Suprapubic skin (tissue), 4 donors: ENCODE measurements at regions not wholly inside any gene's neighbourhood (a gene's known extent, or its start where the extent isn't known, plus 50 kb on each side); places are given as distances from the start of the nearest gene placed in this dataset.

Source experiments
- DNase-seq, 2 donors: peaks; one replicate each; pipeline ENCODE4 v3.0.0-alpha.2; 2019; ENCODE audit warnings: low spot score in 2 of 2
- H3K27ac ChIP-seq: fragments of 200-600 bp; sonication (generic); one replicate; pipeline ENCODE4 v1.5.1; 2019
- H3K27me3 ChIP-seq: fragments of 200-600 bp; sonication (generic); one replicate; pipeline ENCODE4 v1.5.1; 2019
- H3K36me3 ChIP-seq: fragments of 200-600 bp; sonication (generic); one replicate; pipeline ENCODE4 v1.5.1; 2019
- H3K4me1 ChIP-seq: fragments of 200-600 bp; sonication (generic); one replicate; pipeline ENCODE4 v1.5.1; 2019
- H3K4me3 ChIP-seq: fragments of 200-600 bp; sonication (generic); one replicate; pipeline ENCODE4 v1.5.1; 2019; ENCODE audit warnings: mild to moderate bottlenecking
- H3K9me3 ChIP-seq: fragments of 200-600 bp; sonication (generic); one replicate; pipeline ENCODE4 v1.5.1; 2019
- EP300 ChIP-seq: sonication (generic); formaldehyde crosslinking; IDR thresholded peaks from one replicate; pipeline ENCODE4 v1.6.1; 2017; ENCODE audit warnings: antibody characterized with exemption
- POLR2A ChIP-seq, 2 donors: fragments of 450-650 bp; IDR thresholded peaks; one replicate each; pipeline ENCODE4 v1.6.1; 2017; ENCODE audit warnings: antibody characterized with exemption in 2 of 2, mild to moderate bottlenecking in 2 of 2, moderate library complexity in 2 of 2
- POLR2AphosphoS5 ChIP-seq, 3 donors: sonication (generic); formaldehyde crosslinking; IDR thresholded peaks; one replicate each; pipeline ENCODE4 v1.6.1; 2017; ENCODE audit warnings: antibody characterized with exemption in 3 of 3
- WGBS: methylation state at CpG from one replicate; pipeline ENCODE4 v1.1.5; 2018; 5-methylcytosine and 5-hydroxymethylcytosine counted together
- TF ChIP-seq, protein P1 (sequence below), 2 donors: fragments of 200-600 bp in 1 of 2; fragments of 450-650 bp in 1 of 2; sonication (generic) in 1 of 2; IDR thresholded peaks; one replicate each; pipeline ENCODE4 v1.5.1; 2016 to 2019; ENCODE audit warnings: antibody characterized with exemption in 2 of 2, mild to moderate bottlenecking in 1 of 2, moderate library complexity in 1 of 2

GRCh38 chr14:43900173-43900655 is 606.9 kb downstream of the FSCB start:
- Histone ChIP-seq H3K4me1 (no peaks in the 10 kb centered on the region), H3K36me3 (no peaks in the 10 kb centered on the region), H3K27me3 (no peaks in the 10 kb centered on the region), H3K9me3 (no peaks in the 10 kb centered on the region), H3K4me3 (no peak overlapping the region), H3K27ac (no peak overlapping the region)
- no peak for DNase-seq
- no peak for TF ChIP-seq POLR2AphosphoS5 (IDR thresholded peaks at IDR 0.05)
- no peak for TF ChIP-seq POLR2A (IDR thresholded peaks at IDR 0.05)
- no peak for TF ChIP-seq EP300
- TF ChIP-seq, protein P1, sequence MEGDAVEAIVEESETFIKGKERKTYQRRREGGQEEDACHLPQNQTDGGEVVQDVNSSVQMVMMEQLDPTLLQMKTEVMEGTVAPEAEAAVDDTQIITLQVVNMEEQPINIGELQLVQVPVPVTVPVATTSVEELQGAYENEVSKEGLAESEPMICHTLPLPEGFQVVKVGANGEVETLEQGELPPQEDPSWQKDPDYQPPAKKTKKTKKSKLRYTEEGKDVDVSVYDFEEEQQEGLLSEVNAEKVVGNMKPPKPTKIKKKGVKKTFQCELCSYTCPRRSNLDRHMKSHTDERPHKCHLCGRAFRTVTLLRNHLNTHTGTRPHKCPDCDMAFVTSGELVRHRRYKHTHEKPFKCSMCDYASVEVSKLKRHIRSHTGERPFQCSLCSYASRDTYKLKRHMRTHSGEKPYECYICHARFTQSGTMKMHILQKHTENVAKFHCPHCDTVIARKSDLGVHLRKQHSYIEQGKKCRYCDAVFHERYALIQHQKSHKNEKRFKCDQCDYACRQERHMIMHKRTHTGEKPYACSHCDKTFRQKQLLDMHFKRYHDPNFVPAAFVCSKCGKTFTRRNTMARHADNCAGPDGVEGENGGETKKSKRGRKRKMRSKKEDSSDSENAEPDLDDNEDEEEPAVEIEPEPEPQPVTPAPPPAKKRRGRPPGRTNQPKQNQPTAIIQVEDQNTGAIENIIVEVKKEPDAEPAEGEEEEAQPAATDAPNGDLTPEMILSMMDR (IDR thresholded peaks at IDR 0.05): no peak
- WGBS: 38% methylated on average over 2 of the region's 2 CpGs

DNA sequence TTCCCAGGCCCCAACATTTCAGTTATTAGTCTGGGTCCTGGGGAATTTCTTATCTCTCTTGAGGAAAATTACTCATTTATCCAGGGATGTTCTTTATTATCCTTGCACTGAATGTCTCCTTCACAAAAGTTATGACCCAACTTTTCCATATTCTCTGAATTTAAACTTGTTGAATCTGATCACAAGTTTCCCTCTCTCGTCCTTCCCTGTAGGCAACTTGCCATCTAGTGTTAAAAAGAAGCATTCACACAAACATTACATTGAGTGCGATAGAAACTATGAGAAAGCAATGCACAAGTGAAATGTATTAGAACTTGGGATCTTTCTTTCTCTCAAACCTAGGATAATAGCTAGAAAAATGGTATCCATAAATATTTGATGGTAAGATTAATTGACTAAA is 608.4 kb downstream of the FSCB start:
- TF ChIP-seq EP300: no peak
- H3K27me3 ChIP-seq: no peaks in the 10 kb centered on the region
- H3K9me3 ChIP-seq: no peaks in the 10 kb centered on the region
- H3K36me3 ChIP-seq: no peaks in the 10 kb centered on the region
- no peak overlapping the region for H3K4me3 ChIP-seq
- no peak overlapping the region for H3K27ac ChIP-seq
- no peaks in the 10 kb centered on the region for H3K4me1 ChIP-seq
- DNase-seq: no peak
- WGBS: 46% methylated on average over 2 of the region's 2 CpGs

- Histone ChIP-seq H3K4me1 (no peaks in the 10 kb centered on the region), H3K9me3 (no peaks in the 10 kb centered on the region), H3K36me3 (no peaks in the 10 kb centered on the region), H3K4me3 (no peak overlapping the region), H3K27ac (no peak overlapping the region), H3K27me3 (no peaks in the 10 kb centered on the region)
- WGBS: 59% methylated on average over 2 of the region's 2 CpGs
- TF ChIP-seq EP300: no peak
- no peak for TF ChIP-seq POLR2AphosphoS5 (IDR thresholded peaks at IDR 0.05)
- TF ChIP-seq, protein P1 (IDR thresholded peaks at IDR 0.05): no peak
- no peak for DNase-seq
Observed at GRCh38 chr14:43896044-43896443, 611.0 kb downstream of the FSCB start.

DNA sequence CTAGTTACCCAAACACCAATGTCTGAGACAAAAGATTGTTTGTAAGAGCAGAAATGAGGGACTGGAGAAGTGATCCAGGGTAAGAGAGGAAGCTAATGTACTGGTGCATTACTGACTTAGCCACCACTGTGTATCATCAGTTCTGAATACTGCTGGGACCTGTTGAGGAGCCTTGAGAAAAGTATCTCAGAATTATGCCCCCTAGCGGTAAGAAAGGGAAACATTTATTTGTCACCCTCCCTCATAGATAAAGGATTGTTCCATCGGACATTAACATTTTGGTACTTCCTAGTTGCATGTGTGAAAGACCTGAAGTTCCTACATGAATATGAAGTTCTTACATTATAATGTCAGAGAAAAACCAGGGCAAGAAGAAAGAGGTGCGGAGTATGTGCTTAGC is 612.5 kb downstream of the FSCB start:
- H3K36me3 ChIP-seq: no peaks in the 10 kb centered on the region
- no peaks in the 10 kb centered on the region for H3K27me3 ChIP-seq
- TF ChIP-seq POLR2A (IDR thresholded peaks at IDR 0.05): no peak
- TF ChIP-seq, protein P1 (IDR thresholded peaks at IDR 0.05): no peak
- no peak for TF ChIP-seq POLR2AphosphoS5 (IDR thresholded peaks at IDR 0.05)
- TF ChIP-seq EP300: no peak
- no peak overlapping the region for H3K27ac ChIP-seq
- no peaks in the 10 kb centered on the region for H3K4me1 ChIP-seq
- H3K4me3 ChIP-seq: no peak overlapping the region
- H3K9me3 ChIP-seq: no peaks in the 10 kb centered on the region
- no peak for DNase-seq
- WGBS: 57% methylated on average over 3 of the region's 3 CpGs

- WGBS: 93% methylated on average over 2 of the region's 2 CpGs
Observed at GRCh38 chr14:43887523-43887922, 619.6 kb downstream of the FSCB start.

More at GRCh38 chr14:43887523-43887922, 619.6 kb downstream of the FSCB start:
- no peaks in the 10 kb centered on the region for H3K4me1 ChIP-seq
- no peak for DNase-seq
- H3K36me3 ChIP-seq: no peaks in the 10 kb centered on the region
- no peak overlapping the region for H3K27ac ChIP-seq
- no peaks in the 10 kb centered on the region for H3K9me3 ChIP-seq
- no peak overlapping the region for H3K4me3 ChIP-seq
- H3K27me3 ChIP-seq: no peaks in the 10 kb centered on the region
- TF ChIP-seq POLR2A (IDR thresholded peaks at IDR 0.05) (no peak), EP300 (no peak), POLR2AphosphoS5 (IDR thresholded peaks at IDR 0.05) (no peak)
- TF ChIP-seq, protein P1 (IDR thresholded peaks at IDR 0.05): no peak
